HG03175 (cell line): ENCODE measurements at regions not wholly inside any gene's neighbourhood (a gene's known extent, or its start where the extent isn't known, plus 50 kb on each side); places are given as distances from the start of the nearest gene placed in this dataset.
"Not testable (repeated sequence)": the region's sequence is repeated elsewhere in the genome, so short reads cannot be mapped to it uniquely, and the experiment has no call there.

Experiments used
- ATAC-seq: cut with Tn5 transposase; IDR thresholded peaks from one replicate; pipeline ENCODE4 v1.9.1; 2021; ENCODE audit warnings: mild to moderate bottlenecking, moderate library complexity; ENCODE audit not compliant: unreplicated experiment

DNA sequence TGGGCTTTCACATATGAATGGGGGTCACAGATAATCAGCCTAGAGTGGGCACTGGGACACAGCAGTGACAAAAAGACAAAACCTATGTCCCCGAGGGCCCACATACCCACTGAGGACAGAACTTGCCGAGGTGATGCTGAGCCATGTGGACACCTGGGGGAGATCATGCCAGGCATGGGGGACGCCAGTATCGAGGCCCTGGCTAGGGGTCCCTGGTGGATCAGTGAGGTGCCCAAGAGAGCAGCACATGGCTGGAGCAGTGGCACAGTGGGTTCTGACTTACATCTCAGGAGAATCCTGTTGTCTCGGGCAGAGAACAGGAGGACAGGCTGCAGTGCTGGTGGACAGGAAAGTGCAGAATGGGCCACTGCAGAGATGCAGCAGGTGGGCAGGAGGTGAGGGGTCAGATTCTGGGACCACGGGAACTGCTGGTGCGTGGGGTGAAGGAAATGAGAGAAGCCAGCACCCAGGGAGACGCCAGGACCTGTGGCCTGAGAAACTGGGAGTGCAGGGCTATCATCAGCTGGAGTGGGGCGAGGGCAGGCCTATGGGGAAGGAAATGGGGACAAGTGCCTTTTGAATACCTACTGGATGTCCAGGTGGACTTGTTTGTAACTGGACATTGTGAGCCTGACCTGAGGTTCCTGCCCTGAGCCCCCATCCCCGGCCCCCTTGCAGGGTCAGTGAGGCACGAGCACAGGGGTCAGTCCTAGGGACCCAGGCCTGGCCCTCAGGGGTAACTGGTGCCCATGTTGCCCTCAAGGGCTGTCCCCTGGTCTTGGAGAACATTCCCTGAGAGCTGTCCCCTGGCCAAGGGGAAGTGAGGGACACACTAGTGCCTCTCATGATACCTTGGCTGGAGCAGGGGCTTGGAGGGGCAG, 91.2 kb upstream of the RET start:
- no peak for ATAC-seq

DNA sequence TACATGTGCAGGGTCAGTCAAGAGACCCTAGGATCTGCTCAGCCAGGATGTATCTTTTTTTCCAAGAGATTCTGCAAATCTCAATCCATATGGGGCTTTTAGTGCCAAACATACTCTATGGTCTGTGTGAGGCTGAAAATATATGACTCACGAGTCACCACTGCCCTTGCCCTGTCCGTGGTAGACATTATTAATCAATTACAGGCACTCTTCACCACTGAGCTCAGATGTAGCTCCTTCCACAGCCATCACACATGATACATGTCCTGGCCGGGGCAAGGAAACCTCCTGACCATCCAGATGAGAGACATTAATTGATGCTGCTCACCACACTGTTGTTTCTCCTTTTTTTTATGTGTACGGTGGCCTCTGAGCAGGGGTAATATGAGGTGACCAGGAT, 90.2 kb upstream of the RET start:
- ATAC-seq = no peak

DNA sequence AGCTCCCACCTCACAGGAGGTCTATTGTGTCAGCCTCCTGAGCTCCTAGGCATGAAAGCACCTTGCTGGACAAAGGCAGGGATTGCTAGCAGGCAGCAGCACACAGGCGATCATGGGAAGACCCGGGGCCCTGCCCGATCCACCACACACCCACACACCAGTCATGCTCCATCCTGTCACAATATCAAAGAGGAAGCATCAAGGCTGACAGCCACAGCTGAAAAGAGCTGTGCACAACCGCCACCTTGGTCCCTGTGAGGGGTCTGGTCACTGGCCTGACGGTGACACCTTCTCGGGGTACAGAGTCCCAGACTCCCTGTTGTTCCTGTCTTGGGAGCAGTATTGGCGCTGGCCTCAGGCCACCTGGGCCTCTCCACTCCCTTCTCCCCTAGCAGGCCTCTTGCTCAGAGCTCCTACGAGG, 89.7 kb upstream of the RET start:
- ATAC-seq = no peak

DNA sequence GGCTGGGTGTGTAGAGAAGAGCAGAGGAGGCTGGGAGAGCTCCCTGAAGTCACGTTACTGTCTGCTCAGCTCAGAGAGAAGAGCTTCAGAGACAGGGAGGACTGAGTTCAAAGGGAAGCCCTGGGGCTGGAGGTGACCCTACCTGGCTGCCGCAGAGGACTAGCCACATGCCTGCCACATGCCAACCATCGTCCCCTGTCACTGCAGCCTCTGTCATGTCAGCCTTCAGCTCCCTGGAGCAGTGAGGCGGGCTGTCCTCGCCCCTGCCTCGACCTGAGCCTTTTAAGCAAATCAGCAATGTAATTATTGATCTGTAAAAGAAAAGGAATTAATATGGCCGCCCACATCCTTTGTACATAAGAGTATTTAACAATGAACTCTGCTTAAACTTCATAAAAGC, 89.3 kb upstream of the RET start:
- ATAC-seq = no peak

DNA sequence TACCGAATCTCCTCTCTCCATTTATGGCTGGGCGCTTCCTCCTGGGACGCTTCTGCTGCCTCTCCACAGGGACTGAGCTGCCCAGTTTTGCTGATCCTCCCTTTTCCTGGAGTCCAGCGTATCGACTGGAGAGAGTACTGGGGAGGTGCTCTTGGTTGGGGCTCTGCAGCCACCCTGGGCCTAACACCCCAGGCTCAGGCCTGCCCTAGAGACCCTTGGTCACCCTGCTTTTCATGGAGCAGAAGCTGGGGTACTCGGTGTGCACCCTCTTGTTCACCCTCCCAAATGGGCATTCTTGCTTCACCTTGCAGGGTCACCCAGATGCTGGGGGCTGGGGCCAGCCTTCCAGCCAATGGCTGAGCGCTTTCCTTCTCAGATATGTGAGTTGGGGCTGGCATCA, 88.8 kb upstream of the RET start:
- no peak for ATAC-seq

DNA sequence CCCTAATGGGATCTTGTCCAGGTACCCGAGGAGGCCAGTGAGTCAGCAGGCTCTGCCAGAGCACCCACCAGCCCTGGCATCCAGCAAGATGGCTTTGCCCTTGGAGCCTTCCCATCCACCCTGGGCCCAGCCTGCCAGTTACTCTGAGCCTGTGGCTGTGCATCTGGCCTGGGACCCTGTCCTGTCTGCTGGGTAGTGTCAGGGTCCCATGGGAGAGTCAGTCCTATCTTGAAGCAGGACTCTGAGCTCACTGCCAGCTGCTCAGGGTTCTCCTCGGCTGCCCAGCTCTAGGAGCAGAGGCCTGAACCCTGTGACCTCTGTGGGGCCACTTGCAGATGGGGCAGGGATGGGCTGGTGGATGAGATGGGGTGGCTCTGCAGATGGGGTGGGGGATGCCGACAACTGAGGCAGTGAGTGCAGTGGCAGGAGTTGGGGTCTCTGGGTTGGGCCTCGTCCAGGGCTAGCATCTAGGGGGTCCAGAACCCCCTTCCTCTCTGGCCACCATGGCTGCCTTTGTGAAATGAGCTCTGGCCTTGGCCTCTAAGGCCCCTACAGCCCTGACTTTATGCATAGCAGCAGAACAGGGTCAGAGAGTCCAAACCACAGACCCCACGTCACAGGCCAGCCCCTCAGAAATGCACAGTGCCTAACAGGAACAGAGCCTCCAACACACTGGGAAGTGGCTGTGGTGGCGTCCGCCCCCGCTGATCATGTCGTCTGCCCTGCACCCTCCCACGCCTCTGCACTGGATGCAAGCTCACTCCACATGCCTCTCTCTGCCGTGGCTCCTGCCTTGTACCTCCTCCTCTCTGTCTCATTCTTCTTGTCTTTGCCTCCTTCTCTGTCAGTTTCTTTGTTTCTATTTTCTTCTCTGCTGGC, 88.1 kb upstream of the RET start:
- no peak for ATAC-seq

DNA sequence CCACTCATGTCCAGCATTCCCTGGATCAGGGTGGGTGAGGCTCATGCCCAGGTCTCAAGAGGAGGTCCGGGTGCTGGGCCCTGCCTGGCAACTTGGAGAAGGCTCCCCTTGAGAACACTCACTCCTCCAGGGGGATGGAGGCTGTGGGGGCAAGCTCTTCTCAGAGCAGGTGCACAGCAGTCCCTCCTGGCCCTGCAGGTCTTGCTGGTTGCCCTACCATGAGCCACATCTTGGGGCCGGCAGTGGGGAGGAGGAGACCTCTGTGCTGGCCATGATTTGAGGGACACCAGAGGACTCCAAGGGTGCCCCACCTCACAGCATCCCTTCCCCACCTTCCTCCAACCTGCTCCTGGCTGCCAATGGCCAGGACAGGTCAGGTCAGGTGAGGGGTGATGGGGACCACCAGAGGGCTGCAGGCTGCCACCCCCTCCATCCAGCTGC, 87.4 kb upstream of the RET start:
- no peak for ATAC-seq

DNA sequence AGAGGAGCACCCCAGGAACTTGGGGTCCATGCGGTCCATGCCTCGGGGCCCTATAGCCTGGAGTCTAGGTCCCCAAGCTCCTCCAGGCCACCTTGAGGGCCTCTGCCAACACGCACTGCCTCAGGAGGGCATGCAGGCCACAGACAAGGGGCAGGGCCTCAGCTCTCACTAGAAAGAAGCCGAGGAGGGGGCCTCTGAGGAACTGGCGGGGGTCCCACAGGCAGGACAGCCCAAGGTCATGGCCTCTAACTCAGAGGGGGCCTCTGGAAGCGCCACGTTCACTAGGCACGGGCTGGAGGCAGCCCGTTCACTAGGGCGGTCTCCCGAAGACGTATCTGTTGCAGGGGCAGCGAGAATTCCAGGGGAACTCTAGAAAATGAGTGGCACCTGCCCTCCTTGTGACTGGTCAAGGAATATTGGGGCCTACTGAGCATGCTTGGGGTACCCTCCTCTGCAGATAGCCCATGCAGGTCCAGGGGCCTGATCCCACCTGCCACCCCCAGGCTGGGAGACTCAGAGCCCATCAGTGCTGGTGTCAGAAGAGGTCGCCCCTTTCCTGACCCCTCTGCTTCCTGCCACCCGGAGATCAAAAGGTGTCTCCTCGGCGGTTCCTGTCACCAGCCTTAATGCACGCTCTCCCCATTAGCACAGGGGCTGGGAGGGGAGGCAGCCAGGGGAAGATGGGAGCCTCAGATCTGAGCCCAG, 86.7 kb upstream of the RET start:
- no peak for ATAC-seq

DNA sequence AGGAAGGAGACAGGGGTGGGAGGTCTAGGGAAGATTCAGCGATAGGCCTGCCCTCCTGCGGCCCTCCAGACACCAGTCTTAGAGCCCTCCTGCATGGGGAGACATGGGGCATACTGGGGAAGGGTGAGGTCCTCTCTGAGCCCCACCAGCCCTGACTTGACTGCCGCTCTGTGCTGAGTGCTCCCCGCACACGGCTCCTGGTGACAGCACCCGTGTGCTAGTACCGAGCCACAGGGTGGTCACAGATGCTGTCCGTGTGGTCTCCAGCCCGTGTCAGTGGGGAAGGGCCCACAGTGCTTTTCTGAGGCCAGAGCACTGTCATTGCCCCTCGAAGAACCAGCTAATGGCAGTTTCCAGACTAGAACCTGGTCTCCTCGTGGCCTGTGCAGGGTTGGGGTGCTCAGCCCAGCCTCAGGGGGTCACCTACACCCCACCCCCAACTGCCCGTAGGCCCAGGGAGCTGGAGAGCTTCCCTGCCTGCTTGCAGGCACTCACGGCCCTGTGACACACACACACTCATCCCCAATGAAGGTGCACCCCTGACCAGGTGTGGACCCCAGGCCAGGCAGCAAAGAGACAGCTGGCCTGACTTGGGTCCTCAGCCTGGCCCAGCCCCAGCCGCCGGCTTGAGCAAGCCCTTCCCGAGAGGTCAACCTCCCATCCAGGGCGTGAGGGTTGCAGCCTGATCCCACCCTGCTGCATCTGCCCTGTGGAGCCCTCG, 86.0 kb upstream of the RET start:
- no peak for ATAC-seq

DNA sequence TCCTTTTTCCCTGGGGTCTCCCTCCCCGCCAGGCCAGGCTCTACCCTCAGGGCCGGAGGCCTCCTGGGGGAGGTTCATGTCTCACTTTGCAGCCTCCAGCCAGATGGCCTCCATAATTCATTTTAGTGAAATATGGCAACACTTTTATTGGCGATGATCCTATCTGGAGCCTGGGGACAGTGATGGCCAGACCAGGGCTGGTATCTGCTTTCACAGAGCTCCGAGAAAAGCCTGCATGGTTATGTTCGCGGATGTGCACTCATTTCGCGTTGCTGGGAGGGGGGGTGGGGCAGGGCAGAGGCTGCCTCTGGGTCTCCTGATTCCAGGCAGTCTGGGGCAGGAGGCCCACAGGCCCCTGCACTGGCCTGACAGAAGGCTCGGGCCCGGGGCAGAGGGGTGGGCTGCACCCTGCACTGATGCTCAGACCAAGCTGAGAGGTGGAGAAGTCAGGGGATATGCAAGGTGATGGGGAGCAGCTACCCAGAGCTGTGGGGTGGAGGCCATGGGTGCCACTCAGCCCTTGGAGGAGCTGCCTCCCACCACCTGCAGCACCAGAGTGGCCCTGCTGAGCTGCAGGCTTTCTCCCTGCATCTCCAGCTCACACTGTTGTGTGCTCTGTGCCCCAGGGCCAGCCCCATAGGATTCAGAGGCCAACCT, 85.3 kb upstream of the RET start:
- no peak for ATAC-seq

DNA sequence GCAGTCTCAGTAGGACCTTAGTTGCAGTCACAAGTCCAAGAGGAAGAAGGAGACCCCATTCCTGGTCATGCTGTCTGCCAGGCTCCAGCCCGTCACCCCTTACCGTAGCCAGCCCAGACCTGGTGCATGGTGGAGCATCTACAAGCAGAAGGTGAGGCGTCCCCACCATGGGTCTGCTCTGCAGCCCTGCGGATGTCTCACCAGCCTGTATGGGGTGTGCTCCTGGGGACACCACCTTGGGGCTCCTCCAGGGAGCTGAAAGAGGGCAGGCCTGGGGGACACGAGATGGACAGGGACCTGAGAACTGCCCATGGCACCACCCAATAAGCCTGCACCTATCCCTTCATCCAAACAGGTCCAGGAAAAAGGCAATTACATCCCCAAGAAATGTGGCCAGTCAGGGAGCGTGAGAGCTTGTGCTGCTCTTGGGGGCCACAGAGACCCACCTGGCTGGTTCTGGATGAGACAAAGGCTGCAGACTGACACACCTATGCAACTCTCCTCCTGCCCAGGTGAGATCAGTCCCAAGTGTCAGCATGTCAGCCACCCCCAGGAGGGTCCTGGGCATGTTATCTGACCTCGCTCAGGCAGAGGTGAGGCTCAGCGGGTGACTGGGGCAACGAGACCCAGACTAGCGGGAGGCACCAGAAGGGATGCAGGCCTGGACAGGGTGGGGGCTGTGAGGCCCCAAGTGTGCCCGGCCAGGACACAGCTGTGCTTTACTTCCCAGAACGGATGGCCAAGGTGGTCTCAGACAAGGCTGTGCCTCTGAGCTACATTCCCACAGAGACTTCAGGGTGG, 84.5 kb upstream of the RET start:
- ATAC-seq = no peak

DNA sequence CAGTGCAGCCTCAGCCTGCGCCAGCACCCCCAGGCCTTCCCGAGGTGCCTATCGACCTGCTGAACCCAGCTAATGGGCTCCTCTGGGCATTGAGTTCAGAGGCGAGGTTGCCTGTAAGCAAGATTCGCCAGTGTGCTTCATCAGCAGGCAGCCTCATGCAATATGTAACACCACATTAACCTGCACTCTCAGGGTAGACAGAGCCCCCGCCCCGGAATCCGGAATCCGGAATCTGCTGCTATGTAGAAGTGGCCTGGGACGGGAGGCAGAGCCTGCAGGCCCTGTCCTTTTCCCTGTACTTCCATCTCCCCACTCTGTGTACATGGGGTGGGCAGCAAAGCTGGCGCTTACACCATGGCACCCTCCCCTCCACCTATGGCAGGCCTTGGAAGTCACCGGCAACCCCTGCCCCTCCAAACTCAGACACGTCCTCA, 83.9 kb upstream of the RET start:
- no peak for ATAC-seq

DNA sequence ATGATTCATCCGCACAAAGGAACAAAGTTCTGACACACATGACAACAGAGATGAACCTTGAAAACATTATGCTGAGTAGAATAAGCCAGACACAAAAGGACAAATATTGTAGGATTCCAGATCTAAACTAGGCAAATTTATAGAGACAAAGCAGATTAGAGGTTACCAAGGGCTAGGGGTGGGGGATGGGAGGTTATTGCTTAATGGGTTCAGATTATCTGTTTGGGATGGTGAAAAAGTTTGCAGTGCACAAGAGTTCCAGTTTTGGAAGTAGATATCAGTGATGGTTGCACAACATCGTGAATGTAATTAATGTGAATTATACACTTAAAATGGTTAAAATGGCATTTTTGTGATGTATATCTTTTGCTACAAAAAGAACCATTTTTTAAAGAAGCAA, 82.0 kb upstream of the RET start:
- not testable (repeated sequence) for ATAC-seq

DNA sequence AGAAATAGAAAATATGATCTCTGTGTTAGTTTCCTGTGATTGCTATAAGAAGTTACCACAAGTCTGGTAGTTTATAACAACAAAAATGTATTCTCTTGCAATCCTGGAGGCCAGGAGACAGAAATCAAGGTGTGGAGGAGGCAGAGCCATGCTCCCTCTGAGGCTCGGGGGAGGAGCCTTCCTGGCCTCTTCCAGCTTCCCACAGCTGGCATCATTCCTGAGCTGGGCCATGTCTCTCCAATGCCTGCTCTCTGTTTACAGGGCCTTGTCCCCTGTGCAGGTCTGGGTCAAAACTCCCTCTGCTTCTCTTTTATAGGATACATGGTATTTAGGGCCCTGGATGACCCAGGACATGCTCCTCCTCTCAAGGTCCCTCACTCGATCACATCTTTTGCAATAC, 81.3 kb upstream of the RET start:
- ATAC-seq = no peak

DNA sequence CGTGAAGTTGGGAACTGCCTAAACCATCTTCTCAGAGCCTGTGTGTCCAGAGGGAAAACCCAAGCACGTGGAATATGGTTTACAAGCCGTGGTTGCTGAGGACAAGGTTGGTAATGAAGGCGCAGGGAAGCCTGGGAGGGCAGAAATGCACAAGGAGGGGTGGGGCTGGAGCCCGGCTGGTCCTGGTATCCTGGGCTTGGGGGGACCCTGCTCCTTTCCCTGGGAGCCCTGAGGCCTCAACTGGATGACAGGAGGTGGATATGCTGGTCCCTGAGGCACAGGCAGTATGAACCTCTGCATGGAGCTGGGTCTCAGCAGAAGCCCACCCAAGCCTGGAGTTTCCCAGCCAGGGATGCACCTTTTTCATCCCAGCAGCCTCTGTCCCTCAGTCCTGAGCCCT, 80.3 kb upstream of the RET start:
- no peak for ATAC-seq

DNA sequence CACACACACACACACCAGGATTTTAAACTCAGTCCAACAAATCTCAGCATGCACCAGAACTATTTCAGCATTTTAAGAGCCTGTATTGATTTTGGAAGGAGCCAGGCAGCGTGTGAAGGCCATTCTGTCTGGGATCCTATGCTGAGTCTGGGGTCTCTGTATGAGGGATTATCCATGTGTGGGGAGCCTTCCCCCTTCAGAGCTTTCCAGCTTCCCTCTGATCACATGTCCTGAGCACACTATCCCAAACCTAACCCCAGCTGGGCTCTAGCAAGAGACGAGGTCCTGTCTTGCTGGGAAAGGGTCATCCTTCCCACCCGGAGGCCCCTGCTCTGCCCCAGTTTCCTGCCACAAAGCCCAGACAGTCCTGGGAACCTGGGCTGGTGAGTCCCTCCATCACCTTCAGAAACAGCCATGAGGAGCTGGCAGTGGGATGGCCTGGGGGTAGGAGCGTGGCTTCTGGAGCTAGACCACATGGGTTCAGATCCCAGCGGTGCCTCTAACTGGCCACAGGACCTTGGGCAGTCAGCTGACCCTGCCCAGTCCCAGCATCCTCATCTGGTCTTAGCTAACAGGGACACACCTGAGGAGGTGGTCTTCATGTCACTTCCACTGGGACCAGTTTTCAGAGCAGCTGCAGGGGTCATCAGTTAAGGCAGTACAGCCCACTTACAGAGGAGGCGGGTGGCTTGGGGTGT, 79.6 kb upstream of the RET start:
- no peak for ATAC-seq

DNA sequence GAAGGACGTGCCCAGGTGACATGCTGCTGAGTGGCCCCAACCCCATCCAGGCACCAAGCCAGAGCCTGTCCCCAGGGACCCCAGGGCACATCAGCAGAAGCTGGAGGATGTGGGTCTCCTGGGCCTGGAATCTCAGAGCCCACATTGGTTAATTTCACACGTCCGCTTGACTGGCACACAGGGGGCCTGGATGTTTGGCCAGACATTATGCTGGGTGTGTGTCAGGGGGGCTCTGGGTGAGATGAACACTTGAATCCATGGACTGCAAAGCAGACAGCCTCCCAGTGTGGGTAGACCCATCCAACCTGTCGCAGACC, 79.1 kb upstream of the RET start:
- ATAC-seq = no peak

DNA sequence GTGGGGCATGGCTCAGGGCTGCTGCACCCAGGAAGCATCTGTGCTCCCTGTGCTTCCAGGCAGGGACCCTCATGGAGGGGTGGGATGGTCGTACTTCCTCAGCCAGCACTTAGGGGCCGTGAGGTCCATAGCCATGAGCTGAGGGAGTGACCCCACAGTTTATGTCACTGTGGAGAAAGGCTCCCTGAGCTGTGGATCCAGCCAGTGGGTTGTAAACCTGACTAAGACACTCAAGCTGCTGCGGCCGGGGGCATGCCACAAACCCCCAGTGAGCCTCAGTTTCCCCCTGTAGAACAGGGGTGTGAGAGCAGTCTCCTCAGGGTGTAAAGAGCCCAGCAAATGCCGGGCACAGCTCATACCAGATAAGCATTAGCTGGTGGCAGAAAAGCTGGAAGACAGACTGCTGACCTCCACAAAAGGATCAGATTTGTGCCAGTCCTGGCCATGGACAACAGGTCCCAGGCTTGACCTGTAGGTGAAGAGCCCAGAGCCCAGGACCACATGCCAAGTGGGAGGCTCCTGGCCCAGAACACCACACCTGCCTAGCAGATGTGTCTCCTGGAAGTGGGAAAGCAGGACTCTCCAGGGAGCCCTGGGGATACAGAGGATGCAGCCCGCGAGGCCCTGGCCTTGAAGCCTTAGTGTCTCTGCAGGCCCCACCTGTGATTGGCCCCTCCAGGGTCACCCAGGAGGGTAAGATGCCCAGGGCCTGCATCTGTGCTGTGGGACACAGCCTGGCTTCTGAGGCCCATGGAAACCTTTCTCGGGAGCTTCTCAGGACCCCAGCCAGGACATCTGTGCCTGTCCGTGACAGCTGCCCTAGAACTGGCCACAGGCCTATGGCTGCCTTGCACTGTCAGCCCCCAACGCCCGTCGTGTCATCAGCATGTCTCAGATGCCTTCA, 78.1 kb upstream of the RET start:
- ATAC-seq = no peak
